Trophoblast cell (in vitro differentiated cells and primary cell): ENCODE measurements at regions not wholly inside any gene's neighbourhood (a gene's known extent, or its start where the extent isn't known, plus 50 kb on each side); places are given as distances from the start of the nearest gene placed in this dataset.

Experiments used
- DNase-seq, 2 donors: peaks; one replicate each; pipeline ENCODE4 v3.0.0-alpha.2; 2016
- H2AFZ ChIP-seq: 2 replicates; pipeline ENCODE4 v1.6.1; 2013; ENCODE audit warnings: low read length, moderate library complexity, mild to moderate bottlenecking; ENCODE audit not compliant: insufficient read depth, poor library complexity
- H2AK5ac ChIP-seq: 2 replicates; pipeline ENCODE4 v1.6.1; 2013; ENCODE audit warnings: mild to moderate bottlenecking, low read length
- H2BK120ac ChIP-seq: 2 replicates; pipeline ENCODE4 v1.6.1; 2013; ENCODE audit warnings: low read length, mild to moderate bottlenecking, moderate library complexity; ENCODE audit not compliant: insufficient read depth, poor library complexity
- H2BK12ac ChIP-seq: 2 replicates; pipeline ENCODE4 v1.6.1; 2013; ENCODE audit warnings: mild to moderate bottlenecking, low read length, moderate library complexity
- H2BK5ac ChIP-seq: 2 replicates; pipeline ENCODE4 v1.6.1; 2013; ENCODE audit warnings: low read length, low read depth, moderate library complexity, mild to moderate bottlenecking; ENCODE audit not compliant: poor library complexity
- H3K14ac ChIP-seq: 2 replicates; pipeline ENCODE4 v1.6.1; 2013; ENCODE audit warnings: mild to moderate bottlenecking, low read length
- H3K18ac ChIP-seq: 2 replicates; pipeline ENCODE4 v1.6.1; 2013; ENCODE audit warnings: mild to moderate bottlenecking, low read length
- H3K23ac ChIP-seq: 2 replicates; pipeline ENCODE4 v1.6.1; 2013; ENCODE audit warnings: low read length
- H3K27ac ChIP-seq: 2 replicates; pipeline ENCODE4 v1.5.1; 2013; ENCODE audit warnings: low read depth, mild to moderate bottlenecking, inconsistent platforms, low read length, moderate library complexity
- H3K27me3 ChIP-seq: 2 replicates; pipeline ENCODE4 v1.6.1; 2013; ENCODE audit warnings: inconsistent platforms, mild to moderate bottlenecking, low read length, moderate library complexity; ENCODE audit not compliant: insufficient read depth
- H3K36me3 ChIP-seq, 2 experiments: 1 replicate in 1 of 2; 2 replicates in 1 of 2; pipeline ENCODE4 v1.6.1; 2013; ENCODE audit warnings: low read length in 2 of 2, mild to moderate bottlenecking in 2 of 2, moderate library complexity in 1 of 2; ENCODE audit not compliant: insufficient read depth in 2 of 2, control insufficient read depth in 1 of 2
- H3K4ac ChIP-seq: 2 replicates; pipeline ENCODE4 v1.6.1; 2013; ENCODE audit warnings: low read depth, mild to moderate bottlenecking, low read length, moderate library complexity
- H3K4me1 ChIP-seq, 2 experiments: 1 replicate in 1 of 2; 2 replicates in 1 of 2; pipeline ENCODE4 v1.6.1; 2013; ENCODE audit warnings: low read length in 2 of 2, mild to moderate bottlenecking in 2 of 2, moderate library complexity in 1 of 2; ENCODE audit not compliant: insufficient read depth in 2 of 2, control insufficient read depth in 1 of 2
- H3K4me2 ChIP-seq: 2 replicates; pipeline ENCODE4 v1.6.1; 2013; ENCODE audit warnings: inconsistent platforms, mild to moderate bottlenecking, low read length, moderate library complexity
- H3K4me3 ChIP-seq: 2 replicates; pipeline ENCODE4 v1.5.1; 2013; ENCODE audit warnings: mild to moderate bottlenecking, low read depth, low read length, inconsistent platforms
- H3K79me1 ChIP-seq: one replicate; pipeline ENCODE4 v1.6.1; 2013; ENCODE audit warnings: low read length
- H3K79me2 ChIP-seq: 2 replicates; pipeline ENCODE4 v1.6.1; 2013; ENCODE audit warnings: low read length, mild to moderate bottlenecking; ENCODE audit not compliant: control insufficient read depth, insufficient read depth, poor library complexity
- H3K9ac ChIP-seq: 2 replicates; pipeline ENCODE4 v1.6.1; 2013; ENCODE audit warnings: mild to moderate bottlenecking, low read length
- H3K9me3 ChIP-seq: 2 replicates; pipeline ENCODE4 v1.6.1; 2013; ENCODE audit warnings: low read depth, mild to moderate bottlenecking, control low read depth, inconsistent platforms, low read length; ENCODE audit not compliant: insufficient read depth
- H4K12ac ChIP-seq: 2 replicates; pipeline ENCODE4 v1.6.1; 2013; ENCODE audit warnings: low read depth, mild to moderate bottlenecking, low read length, moderate library complexity
- H4K8ac ChIP-seq: 2 replicates; pipeline ENCODE4 v1.6.1; 2013; ENCODE audit warnings: low read depth, mild to moderate bottlenecking, low read length, moderate library complexity
- H4K91ac ChIP-seq: one replicate; pipeline ENCODE4 v1.6.1; 2013; ENCODE audit warnings: low read depth, mild to moderate bottlenecking, low read length, moderate library complexity
- WGBS: extraction: QIAGEN DNeasy Blood & Tissue Kit; methylation state at CpG from one replicate; pipeline ENCODE4 v1.1.7; 2013; ENCODE audit warnings: missing lambda C conversion rate; ENCODE audit not compliant: insufficient read length, insufficient coverage; ENCODE audit errors: extremely low coverage; 5-methylcytosine and 5-hydroxymethylcytosine counted together

DNA sequence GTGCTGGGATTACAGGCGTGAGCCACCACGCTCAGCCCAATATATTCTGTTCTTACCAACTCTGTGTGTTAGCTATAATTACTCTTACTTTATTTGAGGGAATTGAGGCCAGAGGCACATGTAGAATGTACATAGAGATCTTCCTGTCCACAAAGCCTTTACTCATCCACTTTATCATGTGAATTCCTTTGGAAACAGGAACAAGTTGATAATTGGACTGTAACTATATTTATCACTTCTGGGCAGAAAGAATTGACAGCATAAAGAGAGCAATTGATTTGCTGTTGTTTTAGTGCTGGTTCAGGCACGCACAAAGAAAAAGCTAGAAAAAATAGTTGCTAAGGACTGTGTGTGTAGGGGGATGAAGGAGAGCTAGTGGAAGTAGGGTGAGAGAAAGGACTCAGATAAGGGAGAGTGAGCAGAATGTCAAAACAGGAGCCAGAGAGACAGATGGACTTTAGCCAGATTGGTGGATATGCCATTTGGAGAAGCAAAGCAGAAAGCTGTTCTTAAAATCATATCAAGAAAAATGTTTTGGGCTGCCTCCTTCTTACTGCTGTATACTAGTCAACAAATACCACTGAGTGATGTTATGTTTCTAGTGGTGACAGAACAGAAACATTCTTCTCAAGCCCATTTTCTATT lies 929.8 kb upstream of the CNTN5 start:
- H3K4me3 ChIP-seq, result no peak overlapping the region
- H3K9ac ChIP-seq, result no peak overlapping the region
- H3K9me3 ChIP-seq, result no peaks in the 10 kb centered on the region
- H3K27ac ChIP-seq, result no peak overlapping the region
- no peak overlapping the region for H4K8ac ChIP-seq
- no peak overlapping the region for H4K12ac ChIP-seq
- H3K4me2 ChIP-seq, result no peak overlapping the region
- H3K79me1 ChIP-seq, result no peaks in the 10 kb centered on the region
- H3K4ac ChIP-seq, result no peak overlapping the region
- H2AFZ ChIP-seq, result no peak overlapping the region
- H2BK12ac ChIP-seq, result no peak overlapping the region
- H3K23ac ChIP-seq, result no peak overlapping the region
- H2BK120ac ChIP-seq, result no peak overlapping the region
- H3K14ac ChIP-seq, result no peak overlapping the region
- H3K4me1 ChIP-seq, result no peaks in the 10 kb centered on the region
- no peaks in the 10 kb centered on the region for H3K36me3 ChIP-seq
- H2AK5ac ChIP-seq, result no peak overlapping the region
- no peak overlapping the region for H3K18ac ChIP-seq
- no peak overlapping the region for H4K91ac ChIP-seq
- no peaks in the 10 kb centered on the region for H3K27me3 ChIP-seq
- WGBS, result no CpG with 5 or more reads among the region's 3 CpGs
- DNase-seq, result no peak
- no peaks in the 10 kb centered on the region for H3K79me2 ChIP-seq
- no peak overlapping the region for H2BK5ac ChIP-seq

DNA sequence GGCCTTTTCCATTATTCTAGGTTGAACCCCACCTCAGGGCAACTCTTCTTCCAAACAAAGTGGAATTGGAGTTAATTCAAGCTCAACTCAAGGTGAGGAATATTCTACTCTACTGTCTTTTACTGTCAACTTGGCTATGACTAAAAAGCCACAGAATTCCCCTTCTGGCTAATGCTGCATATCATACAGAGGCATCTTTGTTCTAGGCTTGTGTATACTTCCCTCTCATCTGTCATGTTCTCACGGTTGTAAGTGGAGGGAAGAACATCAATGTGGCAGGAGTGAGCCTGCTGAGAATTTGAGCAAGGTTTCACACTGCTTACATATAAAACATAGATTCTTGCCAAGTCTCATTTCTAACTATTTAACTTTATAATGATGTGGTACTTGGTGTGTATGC lies 921.4 kb upstream of the CNTN5 start:
- Histone ChIP-seq H2AK5ac (no peak overlapping the region), H3K4ac (no peak overlapping the region), H3K4me2 (no peak overlapping the region), H2BK12ac (no peak overlapping the region), H3K14ac (no peak overlapping the region), H2BK120ac (no peak overlapping the region), H3K4me3 (no peak overlapping the region), H2AFZ (no peak overlapping the region), H4K8ac (no peak overlapping the region), H3K79me2 (no peaks in the 10 kb centered on the region), H3K23ac (no peak overlapping the region), H3K18ac (no peak overlapping the region), H3K9ac (no peak overlapping the region), H4K12ac (no peak overlapping the region), H3K79me1 (no peaks in the 10 kb centered on the region), H2BK5ac (no peak overlapping the region), H3K4me1 (no peaks in the 10 kb centered on the region), H4K91ac (no peak overlapping the region), H3K27ac (no peak overlapping the region), H3K27me3 (no peaks in the 10 kb centered on the region), H3K9me3 (no peaks in the 10 kb centered on the region), H3K36me3 (no peaks in the 10 kb centered on the region)
- DNase-seq, result no peak
- WGBS, result no CpG with 5 or more reads among the region's 1 CpG

GRCh38 chr11:98100689-98101088 lies 920.1 kb upstream of the CNTN5 start:
- Histone ChIP-seq H2AK5ac (no peak overlapping the region), H3K27ac (no peak overlapping the region), H3K18ac (no peak overlapping the region), H3K4me1 (no peaks in the 10 kb centered on the region), H3K27me3 (no peaks in the 10 kb centered on the region), H3K36me3 (no peaks in the 10 kb centered on the region), H3K79me1 (no peaks in the 10 kb centered on the region), H4K91ac (no peak overlapping the region), H3K9ac (no peak overlapping the region), H3K9me3 (no peaks in the 10 kb centered on the region), H3K4me3 (no peak overlapping the region), H4K8ac (no peak overlapping the region), H2BK5ac (no peak overlapping the region), H4K12ac (no peak overlapping the region), H3K79me2 (no peaks in the 10 kb centered on the region), H3K14ac (no peak overlapping the region), H3K4me2 (no peak overlapping the region), H2BK120ac (no peak overlapping the region), H3K23ac (no peak overlapping the region), H3K4ac (no peak overlapping the region), H2AFZ (no peak overlapping the region), H2BK12ac (no peak overlapping the region)
- no CpG with 5 or more reads among the region's 2 CpGs for WGBS
- no peak for DNase-seq

DNA sequence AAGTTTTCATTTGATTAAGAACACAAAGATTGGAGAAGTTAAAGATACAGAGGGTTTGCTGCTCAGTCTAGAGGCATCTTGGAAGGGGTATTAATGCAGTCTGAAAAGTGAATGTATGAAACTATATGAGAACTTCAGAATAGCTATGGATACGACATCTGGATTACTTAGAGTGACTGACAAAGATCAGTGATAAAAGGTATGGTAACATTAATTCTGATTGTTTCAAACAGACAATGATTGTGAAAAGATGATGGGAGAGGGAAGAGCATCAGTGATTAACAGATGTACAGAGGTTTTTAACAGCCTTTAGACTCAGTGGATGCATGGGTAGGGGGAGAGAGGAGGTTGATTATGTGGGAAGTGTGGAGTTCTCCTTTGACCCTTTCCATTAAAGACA lies 919.4 kb upstream of the CNTN5 start:
- H2BK120ac ChIP-seq, result no peak overlapping the region

More for the DNA sequence above, 919.4 kb upstream of the CNTN5 start:
- H2BK12ac ChIP-seq, result no peak overlapping the region
- WGBS, result no CpG with 5 or more reads among the region's 1 CpG
- DNase-seq, result no peak
- no peak overlapping the region for H3K14ac ChIP-seq
- H3K18ac ChIP-seq, result no peak overlapping the region
- H4K12ac ChIP-seq, result no peak overlapping the region
- H3K79me1 ChIP-seq, result no peaks in the 10 kb centered on the region
- H3K4ac ChIP-seq, result no peak overlapping the region
- H2AFZ ChIP-seq, result no peak overlapping the region
- H3K9ac ChIP-seq, result no peak overlapping the region
- H3K9me3 ChIP-seq, result no peaks in the 10 kb centered on the region
- H3K4me1 ChIP-seq, result no peaks in the 10 kb centered on the region
- no peak overlapping the region for H3K4me2 ChIP-seq
- no peak overlapping the region for H3K23ac ChIP-seq
- H2AK5ac ChIP-seq, result no peak overlapping the region
- H3K79me2 ChIP-seq, result no peaks in the 10 kb centered on the region
- no peak overlapping the region for H4K91ac ChIP-seq
- no peaks in the 10 kb centered on the region for H3K27me3 ChIP-seq
- H3K27ac ChIP-seq, result no peak overlapping the region
- H3K36me3 ChIP-seq, result no peaks in the 10 kb centered on the region
- H3K4me3 ChIP-seq, result no peak overlapping the region
- no peak overlapping the region for H4K8ac ChIP-seq
- no peak overlapping the region for H2BK5ac ChIP-seq
